ENCODE measurements at regions not wholly inside any gene's neighbourhood (a gene's known extent, or its start where the extent isn't known, plus 50 kb on each side); places are given as distances from the start of the nearest gene placed in this dataset.
A peak's percentile ranks its signal among the peaks of the same experiment; 100 is the strongest.

GRCh38 chr11:15851051-15851498 lies 505.3 kb downstream of the SOX6 start:
- H3K27me3 ChIP-seq (ENCODE audit: control insufficient read depth, insufficient read depth, low read length): no peaks in the 10 kb centered on the region
- no peak overlapping the region for H3K9ac ChIP-seq (ENCODE audit: low read length in 3 of 3)
- no peak overlapping the region for H3K4me3 ChIP-seq (ENCODE audit: low read length in 3 of 3)
- intact Hi-C loops (cut with DNase I): no loop called here
- FAIRE-seq: no peak
- H3K27ac ChIP-seq (ENCODE audit: low read depth in 2 of 2, low read length in 2 of 2): no peak overlapping the region
- TF ChIP-seq, protein P1, sequence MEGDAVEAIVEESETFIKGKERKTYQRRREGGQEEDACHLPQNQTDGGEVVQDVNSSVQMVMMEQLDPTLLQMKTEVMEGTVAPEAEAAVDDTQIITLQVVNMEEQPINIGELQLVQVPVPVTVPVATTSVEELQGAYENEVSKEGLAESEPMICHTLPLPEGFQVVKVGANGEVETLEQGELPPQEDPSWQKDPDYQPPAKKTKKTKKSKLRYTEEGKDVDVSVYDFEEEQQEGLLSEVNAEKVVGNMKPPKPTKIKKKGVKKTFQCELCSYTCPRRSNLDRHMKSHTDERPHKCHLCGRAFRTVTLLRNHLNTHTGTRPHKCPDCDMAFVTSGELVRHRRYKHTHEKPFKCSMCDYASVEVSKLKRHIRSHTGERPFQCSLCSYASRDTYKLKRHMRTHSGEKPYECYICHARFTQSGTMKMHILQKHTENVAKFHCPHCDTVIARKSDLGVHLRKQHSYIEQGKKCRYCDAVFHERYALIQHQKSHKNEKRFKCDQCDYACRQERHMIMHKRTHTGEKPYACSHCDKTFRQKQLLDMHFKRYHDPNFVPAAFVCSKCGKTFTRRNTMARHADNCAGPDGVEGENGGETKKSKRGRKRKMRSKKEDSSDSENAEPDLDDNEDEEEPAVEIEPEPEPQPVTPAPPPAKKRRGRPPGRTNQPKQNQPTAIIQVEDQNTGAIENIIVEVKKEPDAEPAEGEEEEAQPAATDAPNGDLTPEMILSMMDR (IDR thresholded peaks at IDR 0.05; ENCODE audit: borderline replicate concordance, extremely low read depth, insufficient read depth): no peak
- H3K4me1 ChIP-seq (ENCODE audit: control insufficient read depth in 2 of 3, insufficient read depth in 2 of 3, low read depth in 1 of 3, low read length in 3 of 3): no peaks in the 10 kb centered on the region
- H3K9me3 ChIP-seq (ENCODE audit: control insufficient read depth in 2 of 3, insufficient read depth in 1 of 3, low read length in 3 of 3): no peaks in the 10 kb centered on the region
- DNase-seq: no peak
- H3K36me3 ChIP-seq (ENCODE audit: control insufficient read depth in 2 of 3, insufficient read depth in 3 of 3, low read length in 3 of 3): no peaks in the 10 kb centered on the region

GRCh38 chr11:15852179-15852578 lies 504.2 kb downstream of the SOX6 start:
- H3K4me1 ChIP-seq (ENCODE audit: control insufficient read depth in 2 of 3, insufficient read depth in 2 of 3, low read depth in 1 of 3, low read length in 3 of 3): no peaks in the 10 kb centered on the region
- TF ChIP-seq, protein P1 (IDR thresholded peaks at IDR 0.05; ENCODE audit: borderline replicate concordance, extremely low read depth, insufficient read depth): peak; percentile 49
- no peak for FAIRE-seq
- H3K9me3 ChIP-seq (ENCODE audit: control insufficient read depth in 2 of 3, insufficient read depth in 1 of 3, low read length in 3 of 3): no peaks in the 10 kb centered on the region
- H3K4me3 ChIP-seq (ENCODE audit: low read length in 3 of 3): no peak overlapping the region
- DNase-seq: no peak
- no peaks in the 10 kb centered on the region for H3K27me3 ChIP-seq (ENCODE audit: control insufficient read depth, insufficient read depth, low read length)
- H3K9ac ChIP-seq (ENCODE audit: low read length in 3 of 3): no peak overlapping the region
- no peaks in the 10 kb centered on the region for H3K36me3 ChIP-seq (ENCODE audit: control insufficient read depth in 2 of 3, insufficient read depth in 3 of 3, low read length in 3 of 3)
- H3K27ac ChIP-seq (ENCODE audit: low read depth in 2 of 2, low read length in 2 of 2): no peak overlapping the region
- intact Hi-C loops (cut with DNase I): no loop called here

- Histone ChIP-seq H3K9ac (ENCODE audit: low read length in 3 of 3) (no peak overlapping the region), H3K27ac (ENCODE audit: low read depth in 2 of 2, low read length in 2 of 2) (no peak overlapping the region), H3K27me3 (ENCODE audit: control insufficient read depth, insufficient read depth, low read length) (no peaks in the 10 kb centered on the region), H3K36me3 (ENCODE audit: control insufficient read depth in 2 of 3, insufficient read depth in 3 of 3, low read length in 3 of 3) (no peaks in the 10 kb centered on the region), H3K4me1 (ENCODE audit: control insufficient read depth in 2 of 3, insufficient read depth in 2 of 3, low read depth in 1 of 3, low read length in 3 of 3) (no peaks in the 10 kb centered on the region), H3K9me3 (ENCODE audit: control insufficient read depth in 2 of 3, insufficient read depth in 1 of 3, low read length in 3 of 3) (no peaks in the 10 kb centered on the region), H3K4me3 (ENCODE audit: low read length in 3 of 3) (no peak overlapping the region)
- intact Hi-C loops (cut with DNase I): no loop called here
- DNase-seq (no peak), FAIRE-seq (no peak)
- TF ChIP-seq, protein P1 (IDR thresholded peaks at IDR 0.05; ENCODE audit: borderline replicate concordance, extremely low read depth, insufficient read depth): no peak
These were observed 502.1 kb downstream of the SOX6 start for GRCh38 chr11:15854245-15854644.

GRCh38 chr11:15858881-15859280 lies 497.5 kb downstream of the SOX6 start:
- no peak for FAIRE-seq
- no peak for DNase-seq
- TF ChIP-seq, protein P1 (IDR thresholded peaks at IDR 0.05; ENCODE audit: borderline replicate concordance, extremely low read depth, insufficient read depth): no peak
- Histone ChIP-seq H3K27ac (ENCODE audit: low read depth in 2 of 2, low read length in 2 of 2) (no peak overlapping the region), H3K9me3 (ENCODE audit: control insufficient read depth in 2 of 3, insufficient read depth in 1 of 3, low read length in 3 of 3) (no peaks in the 10 kb centered on the region), H3K36me3 (ENCODE audit: control insufficient read depth in 2 of 3, insufficient read depth in 3 of 3, low read length in 3 of 3) (no peaks in the 10 kb centered on the region), H3K9ac (ENCODE audit: low read length in 3 of 3) (no peak overlapping the region), H3K4me1 (ENCODE audit: control insufficient read depth in 2 of 3, insufficient read depth in 2 of 3, low read depth in 1 of 3, low read length in 3 of 3) (no peaks in the 10 kb centered on the region), H3K27me3 (ENCODE audit: control insufficient read depth, insufficient read depth, low read length) (no peaks in the 10 kb centered on the region), H3K4me3 (ENCODE audit: low read length in 3 of 3) (no peak overlapping the region)
- intact Hi-C loops (cut with DNase I): no loop called here
